ENCODE measurements at regions not wholly inside any gene's neighbourhood (a gene's known extent, or its start where the extent isn't known, plus 50 kb on each side); places are given as distances from the start of the nearest gene placed in this dataset.

GRCh38 chr2:193670478-193670877, 1475.7 kb upstream of the TMEFF2 start:
- no peaks in the 10 kb centered on the region for H3K9me3 ChIP-seq (ENCODE audit: low read length)
- no peaks in the 10 kb centered on the region for H3K27me3 ChIP-seq (ENCODE audit: control insufficient read depth in 1 of 2, insufficient read depth in 2 of 2, low read length in 2 of 2)
- in situ Hi-C loops (cut with HindIII; ENCODE audit: extremely low pct_ligation_motif_present, low pct_unique_long_range_greater_than_20kb) (no loop called here), intact Hi-C loops (cut with micrococcal nuclease; ENCODE audit: unreplicated experiment) (no loop called here)
- no peak overlapping the region for H3K9ac ChIP-seq (ENCODE audit: insufficient read depth, low read depth, low read length)
- no peaks in the 10 kb centered on the region for H3K36me3 ChIP-seq (replicated peaks in 1 of 2; ENCODE audit: control insufficient read depth in 1 of 2, insufficient read depth in 2 of 2, low read length in 2 of 2)
- no peak overlapping the region for H3K4me2 ChIP-seq (ENCODE audit: low read depth, low read length)
- H3K4me1 ChIP-seq (ENCODE audit: insufficient read depth, low read length) = no peaks in the 10 kb centered on the region
- no peaks in the 10 kb centered on the region for H3K79me2 ChIP-seq (ENCODE audit: insufficient read depth, low read length)
- H2AFZ ChIP-seq (ENCODE audit: low read length) = no peak overlapping the region
- TF ChIP-seq FOXO1 (CRISPR knock-in tag; IDR thresholded peaks at IDR 0.05) = no peak
- TF ChIP-seq ZBTB39 (CRISPR knock-in tag; IDR thresholded peaks at IDR 0.05) = no peak
- TF ChIP-seq NCOA5 (CRISPR knock-in tag; IDR thresholded peaks at IDR 0.05) = no peak
- no peak for TF ChIP-seq NR3C1 (CRISPR knock-in tag; IDR thresholded peaks at IDR 0.05)
- FAIRE-seq (no peak), ATAC-seq (no peak), DNase-seq (ENCODE audit: low spot score) (no peak)
- CTCF ChIA-PET (ENCODE audit: low intra/inter-chr PET ratio, low total read pairs) = no interaction called here
- no peak overlapping the region for H3K4me3 ChIP-seq (replicated peaks in 1 of 3; ENCODE audit: insufficient read depth in 1 of 3, low read depth in 2 of 3, low read length in 3 of 3)
- no peak overlapping the region for H3K27ac ChIP-seq (ENCODE audit: extremely low read length, insufficient read depth, low read length)
- no peaks in the 10 kb centered on the region for H4K20me1 ChIP-seq (ENCODE audit: insufficient read depth, low read length)
- POLR2A ChIA-PET = no interaction called here
- 1% methylated on average over 1 of the region's 1 CpG for WGBS (ENCODE audit: low lambda C conversion rate)
- no TSS peak for BruUV-seq (replicated peaks)

GRCh38 chr2:193668557-193669323, 1474.0 kb upstream of the TMEFF2 start:
- no peak for FAIRE-seq

More at GRCh38 chr2:193668557-193669323, 1474.0 kb upstream of the TMEFF2 start:
- Histone ChIP-seq H3K36me3 (replicated peaks in 1 of 2; ENCODE audit: control insufficient read depth in 1 of 2, insufficient read depth in 2 of 2, low read length in 2 of 2) (no peaks in the 10 kb centered on the region), H2AFZ (ENCODE audit: low read length) (no peak overlapping the region), H3K27me3 (ENCODE audit: control insufficient read depth in 1 of 2, insufficient read depth in 2 of 2, low read length in 2 of 2) (no peaks in the 10 kb centered on the region), H3K4me1 (ENCODE audit: insufficient read depth, low read length) (no peaks in the 10 kb centered on the region), H3K4me3 (replicated peaks in 1 of 3; ENCODE audit: insufficient read depth in 1 of 3, low read depth in 2 of 3, low read length in 3 of 3) (no peak overlapping the region), H3K9ac (ENCODE audit: insufficient read depth, low read depth, low read length) (no peak overlapping the region), H3K4me2 (ENCODE audit: low read depth, low read length) (no peak overlapping the region), H3K79me2 (ENCODE audit: insufficient read depth, low read length) (no peaks in the 10 kb centered on the region), H4K20me1 (ENCODE audit: insufficient read depth, low read length) (no peaks in the 10 kb centered on the region), H3K27ac (ENCODE audit: extremely low read length, insufficient read depth, low read length) (no peak overlapping the region), H3K9me3 (ENCODE audit: low read length) (no peaks in the 10 kb centered on the region)
- intact Hi-C loops (cut with micrococcal nuclease; ENCODE audit: unreplicated experiment) = no loop called here
- no peak for ATAC-seq
- ChIA-PET CTCF (ENCODE audit: low intra/inter-chr PET ratio, low total read pairs) (no interaction called here), POLR2A (no interaction called here)
- BruUV-seq (replicated peaks) = no TSS peak
- TF ChIP-seq ZFX (CRISPR knock-in tag; IDR thresholded peaks at IDR 0.05; ENCODE audit: low read depth) (no peak), HMG20B (CRISPR knock-in tag; conservative IDR thresholded peaks at IDR 0.05) (no peak), XRCC5 (optimal IDR thresholded peaks at IDR 0.05; ENCODE audit: low read length) (no peak), ZNF34 (CRISPR knock-in tag; IDR thresholded peaks at IDR 0.05; ENCODE audit: borderline replicate concordance) (no peak), CBX1 (IDR thresholded peaks at IDR 0.05; ENCODE audit: low read depth) (no peak), ZFP37 (CRISPR knock-in tag; IDR thresholded peaks at IDR 0.05; ENCODE audit: borderline replicate concordance) (no peak), ELF3 (CRISPR knock-in tag; IDR thresholded peaks at IDR 0.05) (no peak)
- in situ Hi-C loops (cut with HindIII; ENCODE audit: extremely low pct_ligation_motif_present, low pct_unique_long_range_greater_than_20kb) = no loop called here
- 25% methylated on average over 4 of the region's 4 CpGs for WGBS (ENCODE audit: low lambda C conversion rate)
- DNase-seq (ENCODE audit: low spot score) = no peak
